ENCODE measurements at regions not wholly inside any gene's neighbourhood (a gene's known extent, or its start where the extent isn't known, plus 50 kb on each side); places are given as distances from the start of the nearest gene placed in this dataset.

DNA sequence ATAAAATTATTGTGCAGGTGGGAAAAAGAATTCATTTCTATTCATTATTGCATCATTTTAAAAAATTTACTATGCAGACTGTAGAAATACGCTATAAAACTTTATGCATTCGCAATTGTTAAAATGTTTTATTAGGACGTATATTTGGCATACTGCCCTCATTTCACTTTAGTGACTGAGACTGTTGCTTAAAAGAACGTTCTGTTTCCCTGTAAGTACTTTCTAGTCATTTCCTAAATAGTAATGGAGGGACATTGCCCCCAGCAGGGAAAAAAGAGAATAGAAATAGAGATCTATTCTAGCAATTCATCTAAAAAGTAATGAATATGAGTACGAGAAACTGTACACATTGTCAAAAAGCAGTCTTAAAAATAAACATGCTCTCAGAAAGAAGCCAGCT lies 1295.8 kb upstream of the TENM3 start:
- intact Hi-C loops (cut with micrococcal nuclease) = no loop called here

DNA sequence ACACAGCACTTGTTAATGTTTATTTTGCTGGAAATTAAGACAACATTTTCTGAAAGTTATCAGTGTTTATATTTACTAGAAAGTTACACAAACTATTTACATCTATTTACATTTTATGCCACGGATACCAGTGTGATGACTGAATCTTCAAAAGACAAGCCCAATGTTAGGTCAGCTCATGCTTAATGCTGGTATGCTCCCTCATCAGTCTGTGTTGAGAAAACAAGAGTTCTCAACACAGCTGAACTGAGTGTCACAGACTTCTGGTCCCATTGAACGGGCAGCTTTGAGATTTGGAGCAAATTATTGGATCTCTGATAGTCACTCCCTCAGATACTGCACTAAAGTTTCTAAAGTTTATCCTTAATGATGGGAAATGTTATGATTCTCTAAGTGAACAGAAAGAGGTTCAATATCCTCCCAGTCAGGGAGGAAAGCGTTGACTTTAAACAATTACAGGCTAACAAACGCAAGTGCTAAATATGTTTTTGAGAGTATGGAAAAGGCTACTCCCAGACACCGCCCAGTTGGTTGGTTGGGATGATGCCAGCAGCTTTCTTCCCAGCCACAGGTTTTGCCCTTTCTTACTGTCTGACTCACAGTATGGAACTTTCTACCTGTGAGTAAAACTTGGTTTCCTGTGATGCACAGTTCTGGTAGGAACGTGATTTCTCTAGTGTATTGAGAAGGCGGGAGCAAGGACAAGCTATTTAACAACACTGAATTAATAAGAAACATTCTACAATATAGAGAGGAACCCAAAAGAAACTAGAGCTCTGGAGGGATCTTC lies 1293.6 kb upstream of the TENM3 start:
- intact Hi-C loops (cut with micrococcal nuclease) = no loop called here

DNA sequence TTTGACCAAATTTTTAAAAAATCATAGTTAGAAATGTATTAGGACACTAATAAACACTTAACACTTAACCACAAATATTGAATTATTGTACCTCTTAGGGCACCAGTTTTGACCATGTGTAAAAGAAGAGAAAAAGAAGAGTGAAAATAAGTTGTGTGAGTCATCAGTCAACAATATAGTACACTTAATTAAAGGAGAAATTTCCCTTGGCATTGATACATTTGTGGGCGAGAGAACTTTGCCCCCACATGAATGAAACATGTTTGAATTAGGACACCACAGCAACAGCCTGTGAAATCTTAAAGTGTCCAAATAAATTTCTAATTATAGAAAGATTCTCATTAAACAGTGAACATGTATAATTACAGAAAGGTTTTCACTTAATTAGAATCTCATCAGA lies 1292.8 kb upstream of the TENM3 start:
- intact Hi-C loops (cut with micrococcal nuclease) = no loop called here

DNA sequence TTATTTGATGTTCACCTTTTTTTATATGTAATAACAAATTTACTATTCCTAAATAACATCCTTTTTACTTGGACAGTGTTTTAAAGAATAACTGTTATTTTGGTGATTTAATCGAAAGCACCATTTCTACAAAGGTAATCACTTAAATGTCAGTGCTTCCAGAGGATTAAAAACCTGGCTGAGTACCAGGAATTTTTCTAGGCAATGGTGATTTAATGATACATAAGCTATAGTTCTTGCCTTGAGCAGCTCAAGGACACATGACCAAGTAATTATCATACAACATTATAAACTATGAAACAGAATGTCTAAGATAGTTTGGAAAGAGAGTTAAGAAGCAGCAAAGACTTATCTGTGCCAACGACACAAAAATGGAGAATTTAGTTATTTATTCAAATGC lies 1291.9 kb upstream of the TENM3 start:
- intact Hi-C loops (cut with micrococcal nuclease) = no loop called here

- intact Hi-C loops (cut with micrococcal nuclease) = no loop called here
These were observed 1289.6 kb upstream of the TENM3 start for GRCh38 chr4:180953572-180953971.

GRCh38 chr4:180960743-180961401 lies 1282.3 kb upstream of the TENM3 start:
- intact Hi-C loops (cut with micrococcal nuclease) = no loop called here

DNA sequence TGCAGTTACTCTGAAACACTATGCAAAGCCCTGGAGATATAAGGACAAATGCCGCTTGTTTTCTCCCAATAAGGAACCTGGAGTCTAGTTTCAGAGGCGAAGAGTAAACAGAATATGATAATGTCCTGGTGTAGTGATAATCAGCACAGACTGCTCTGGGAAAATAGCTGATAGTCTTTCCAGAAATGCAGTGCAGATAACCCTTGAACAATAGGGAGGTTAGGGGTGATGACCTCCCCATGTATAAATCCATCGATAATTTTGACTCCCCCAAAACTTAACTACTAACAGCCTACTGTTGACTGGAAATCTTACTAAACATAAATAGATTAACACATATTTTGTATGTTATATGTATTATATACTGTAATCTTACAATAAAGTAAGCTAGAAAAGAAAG lies 1280.9 kb upstream of the TENM3 start:
- intact Hi-C loops (cut with micrococcal nuclease) = no loop called here

- intact Hi-C loops (cut with micrococcal nuclease) = no loop called here
These were observed 1276.9 kb upstream of the TENM3 start for GRCh38 chr4:180966312-180966711.

DNA sequence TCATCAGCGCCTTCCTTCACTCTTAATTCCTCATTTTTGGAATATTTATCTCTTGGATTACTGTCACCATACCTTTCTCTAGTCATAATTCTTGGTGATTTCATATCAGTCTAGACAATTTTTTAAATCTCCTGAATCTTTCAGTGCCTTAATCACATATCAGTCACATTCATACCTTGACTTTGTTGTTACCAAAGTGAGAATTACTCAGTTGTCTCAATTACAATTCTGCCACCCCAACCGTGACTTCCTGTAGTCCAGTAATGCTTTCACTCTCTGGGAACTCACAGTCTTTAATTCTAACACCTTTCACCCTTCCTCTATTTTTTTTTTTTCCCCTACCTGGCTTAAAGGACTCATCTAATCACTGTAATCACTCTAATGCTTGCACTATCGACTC lies 1275.3 kb upstream of the TENM3 start:
- intact Hi-C loops (cut with micrococcal nuclease) = no loop called here

DNA sequence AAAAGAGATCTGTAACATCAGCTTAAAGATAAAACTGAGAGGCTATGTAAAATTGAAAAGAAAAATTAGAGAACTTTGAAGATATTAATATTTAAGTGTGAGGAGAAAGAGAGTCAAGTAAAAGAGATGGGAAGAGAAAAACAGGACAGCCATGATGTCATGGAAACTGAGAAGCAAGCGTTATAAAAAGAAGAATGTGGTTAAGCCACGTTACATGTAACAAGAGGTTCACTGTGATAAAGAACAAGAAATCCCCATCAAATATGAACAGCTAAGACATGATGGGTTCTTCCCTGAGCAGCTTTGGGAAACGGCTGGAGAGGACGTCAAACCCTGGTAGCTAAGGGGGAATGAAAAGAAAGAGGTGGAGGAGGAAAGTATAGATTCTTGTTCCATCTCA lies 1269.3 kb upstream of the TENM3 start:
- intact Hi-C loops (cut with micrococcal nuclease) = no loop called here

DNA sequence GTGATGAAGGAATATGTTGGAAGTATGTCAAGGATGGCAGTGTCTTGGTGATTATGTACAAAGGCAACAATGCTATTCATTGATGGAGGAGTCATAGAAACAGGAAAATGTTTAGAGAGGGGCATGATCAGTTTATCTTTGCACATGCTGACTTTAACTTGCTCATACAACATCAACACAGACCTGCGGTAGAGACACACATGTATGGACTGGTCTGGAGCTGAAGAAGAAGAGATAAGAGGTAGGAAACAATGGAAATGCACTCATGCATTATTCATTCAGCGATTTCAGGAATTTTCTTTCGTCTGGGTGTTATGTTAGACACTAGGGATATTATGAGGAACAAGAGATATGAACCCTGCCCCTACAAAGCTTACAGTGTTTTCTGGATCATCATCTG lies 1252.3 kb upstream of the TENM3 start:
- intact Hi-C loops (cut with micrococcal nuclease) = no loop called here

DNA sequence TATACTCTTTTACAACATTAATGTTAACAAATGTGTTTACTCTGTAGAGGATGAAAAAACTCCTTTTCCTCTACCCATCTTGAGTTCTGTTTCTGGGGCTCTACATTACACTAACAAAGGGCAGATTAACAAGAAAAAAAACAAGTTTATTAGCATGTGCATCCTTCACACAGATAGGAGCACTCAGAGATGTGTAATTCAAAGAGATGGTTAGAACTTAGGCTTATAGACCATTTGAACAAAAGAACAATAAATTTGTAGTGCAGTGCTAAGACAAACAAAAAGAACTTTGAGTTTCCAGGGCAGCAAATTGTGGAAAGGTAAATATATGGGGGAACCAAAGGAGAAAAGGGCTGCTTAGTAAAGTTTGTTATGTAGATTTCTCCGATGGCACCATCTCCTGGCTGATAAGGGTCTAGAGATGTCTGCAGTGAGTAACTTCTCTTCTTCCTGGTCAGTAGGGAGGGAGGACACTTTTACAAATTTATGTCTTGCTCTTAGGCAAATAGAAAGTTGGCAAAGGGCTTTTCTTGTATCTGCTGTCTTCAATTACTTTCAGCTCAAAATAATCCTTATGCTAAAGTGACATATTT lies 1249.9 kb upstream of the TENM3 start:
- intact Hi-C loops (cut with micrococcal nuclease) = no loop called here

GRCh38 chr4:180994722-180995121 lies 1248.5 kb upstream of the TENM3 start:
- intact Hi-C loops (cut with micrococcal nuclease) = no loop called here

- intact Hi-C loops (cut with micrococcal nuclease) = no loop called here
These were observed 1244.0 kb upstream of the TENM3 start for GRCh38 chr4:180999217-180999616.

GRCh38 chr4:181004056-181004455 lies 1239.1 kb upstream of the TENM3 start:
- intact Hi-C loops (cut with micrococcal nuclease) = no loop called here

- intact Hi-C loops (cut with micrococcal nuclease) = no loop called here
These were observed 1236.5 kb upstream of the TENM3 start for GRCh38 chr4:181006499-181007260.

GRCh38 chr4:181007751-181008150 lies 1235.5 kb upstream of the TENM3 start:
- intact Hi-C loops (cut with micrococcal nuclease) = no loop called here

DNA sequence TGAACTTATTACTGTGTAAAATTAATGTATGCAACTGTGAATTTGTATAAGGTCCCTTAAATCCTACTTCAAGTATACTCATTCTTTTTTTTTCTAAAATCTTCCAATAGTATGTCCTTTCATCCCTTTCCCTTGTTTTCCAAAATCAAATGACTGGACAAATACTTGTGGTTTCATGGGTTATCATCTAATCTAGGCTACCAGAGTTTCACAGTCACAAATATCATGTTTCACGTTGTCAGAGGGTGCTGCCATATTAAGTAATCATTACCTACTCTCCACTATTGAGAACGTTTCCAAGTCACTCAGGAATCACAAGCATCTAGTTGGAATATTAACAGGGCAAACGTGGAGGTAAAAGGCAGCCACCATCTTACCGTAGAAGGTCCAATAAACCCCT lies 1235.0 kb upstream of the TENM3 start:
- intact Hi-C loops (cut with micrococcal nuclease) = no loop called here

DNA sequence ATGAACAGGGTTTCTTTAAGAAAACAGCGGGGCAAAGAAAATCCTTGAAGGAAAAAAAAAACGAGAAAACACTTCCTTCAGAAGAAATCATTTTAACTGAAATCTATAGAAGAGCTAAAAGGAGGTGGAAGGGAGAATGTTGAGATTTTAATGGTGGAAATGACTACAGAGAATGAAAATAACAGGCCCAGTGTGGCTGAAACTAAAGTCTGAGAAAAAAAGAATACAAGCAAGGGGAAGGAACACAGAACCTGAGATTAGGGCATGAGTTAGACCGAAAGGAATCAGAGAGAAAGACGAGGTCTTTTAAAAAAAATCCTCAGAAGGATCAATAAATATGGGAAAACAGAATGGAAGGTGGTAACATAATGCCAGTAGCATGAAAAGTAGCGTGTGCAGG lies 1230.0 kb upstream of the TENM3 start:
- intact Hi-C loops (cut with micrococcal nuclease) = no loop called here

- intact Hi-C loops (cut with micrococcal nuclease) = no loop called here
These were observed 1226.2 kb upstream of the TENM3 start for GRCh38 chr4:181017038-181017437.

- intact Hi-C loops (cut with micrococcal nuclease) = no loop called here
These were observed 1224.7 kb upstream of the TENM3 start for GRCh38 chr4:181018472-181018871.

GRCh38 chr4:181018913-181019312 lies 1224.3 kb upstream of the TENM3 start:
- intact Hi-C loops (cut with micrococcal nuclease) = no loop called here
